ENCODE measurements at regions not wholly inside any gene's neighbourhood (a gene's known extent, or its start where the extent isn't known, plus 50 kb on each side); places are given as distances from the start of the nearest gene placed in this dataset.
"Not testable (repeated sequence)": the region's sequence is repeated elsewhere in the genome, so short reads cannot be mapped to it uniquely, and the experiment has no call there.

DNA sequence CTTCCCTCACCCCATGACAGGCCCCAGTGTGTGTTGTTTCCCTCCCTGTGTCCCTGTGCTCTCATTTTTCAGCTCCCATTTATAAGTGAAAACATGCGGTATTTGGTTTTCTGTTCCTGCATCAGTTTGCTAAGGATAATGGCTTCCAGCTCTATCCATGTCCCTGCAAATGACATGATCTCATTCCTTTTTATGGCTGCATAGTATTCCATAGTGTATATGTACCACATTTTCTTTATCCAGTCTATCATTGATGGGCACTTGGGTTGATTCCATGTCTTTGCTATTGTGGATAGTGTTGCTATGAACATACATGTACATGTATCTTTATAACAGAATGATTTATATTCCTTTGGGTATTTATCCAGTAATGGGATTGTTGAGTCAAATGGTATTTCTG lies 61.9 kb upstream of the ABLIM1 start:
- H3K4me2 ChIP-seq (ENCODE audit: low read depth, low read length); H2BK15ac ChIP-seq (ENCODE audit: low read depth, low read length); H3K4me3 ChIP-seq (ENCODE audit: insufficient read depth, low read depth, low read length); H4K20me1 ChIP-seq (ENCODE audit: insufficient read depth, low read length); H3K27me3 ChIP-seq (ENCODE audit: control insufficient read depth, insufficient read depth, low read length); H3K4me1 ChIP-seq (ENCODE audit: control insufficient read depth, insufficient read depth, low read length); H3K9me1 ChIP-seq (ENCODE audit: insufficient read depth, low read length); H2BK20ac ChIP-seq (ENCODE audit: low read depth, low read length); H2BK5ac ChIP-seq (ENCODE audit: low read depth, low read length, poor library complexity, severe bottlenecking); ATAC-seq (ENCODE audit: low read depth); H3K23ac ChIP-seq (ENCODE audit: low read depth, low read length); in situ Hi-C loops (cut with MboI; ENCODE audit: low sequenced_read_pairs); BruUV-seq (replicated peaks); CTCF ChIA-PET; H3K14ac ChIP-seq (replicated peaks; ENCODE audit: low read depth, low read length); POLR2A ChIA-PET (ENCODE audit: unreplicated experiment); H2AFZ ChIP-seq (replicated peaks; ENCODE audit: low read length, poor library complexity); H3K18ac ChIP-seq (ENCODE audit: low read depth, low read length); H3K27ac ChIP-seq (ENCODE audit: insufficient read depth, low read length); H2AK9ac ChIP-seq (replicated peaks; ENCODE audit: low read depth, low read length, poor library complexity); H4K5ac ChIP-seq (ENCODE audit: low read depth, low read length); H2BK120ac ChIP-seq (ENCODE audit: low read depth, low read length); H3K9ac ChIP-seq (ENCODE audit: low read depth, low read length); H4K8ac ChIP-seq (ENCODE audit: low read depth in 2 of 2, low read length in 2 of 2); H3K36me3 ChIP-seq (ENCODE audit: control insufficient read depth, insufficient read depth, low read length); H2AK5ac ChIP-seq (ENCODE audit: low read depth, low read length); H3K9me3 ChIP-seq (ENCODE audit: control insufficient read depth, insufficient read depth, low read length); H3K56ac ChIP-seq (ENCODE audit: extremely low read depth, insufficient read depth, low read length); H3K4ac ChIP-seq (ENCODE audit: low read depth, low read length); H4K91ac ChIP-seq (ENCODE audit: insufficient read depth, low read depth, low read length); dilution Hi-C loops (cut with HindIII; ENCODE audit: low sequenced_read_pairs, unreplicated experiment); H3K79me1 ChIP-seq (ENCODE audit: low read depth in 1 of 2, low read length in 2 of 2); DNase-seq; intact Hi-C loops (cut with micrococcal nuclease): not testable (repeated sequence)
- WGBS, 2 experiments (ENCODE audit: extremely low coverage in 2 of 2, insufficient read length in 1 of 2), result no CpG with 5 or more reads among the region's 1 CpG
